Mucosa of descending colon (tissue), 3 donors: ENCODE measurements at regions not wholly inside any gene's neighbourhood (a gene's known extent, or its start where the extent isn't known, plus 50 kb on each side); places are given as distances from the start of the nearest gene placed in this dataset.

Experiments
- ATAC-seq: fragments of 200-7000 bp; cut with Tn5 transposase; one replicate; pipeline ENCODE4 v1.9.1; 2020; ENCODE audit warnings: mild to moderate bottlenecking, moderate library complexity
- DNase-seq, 3 donors: peaks; one replicate each; pipeline ENCODE4 v3.0.0-alpha.2; 2020
- H3K36me3 ChIP-seq: fragments of 200-600 bp; one replicate; pipeline ENCODE4 v1.8.0; 2021; ENCODE audit warnings: low read depth, mild to moderate bottlenecking
- H3K4me1 ChIP-seq: fragments of 200-600 bp; one replicate; pipeline ENCODE4 v1.8.0; 2021; ENCODE audit warnings: low read depth, mild to moderate bottlenecking
- H3K4me3 ChIP-seq: fragments of 200-600 bp; one replicate; pipeline ENCODE4 v1.8.0; 2021; ENCODE audit warnings: mild to moderate bottlenecking
- H3K9me3 ChIP-seq: fragments of 200-600 bp; one replicate; pipeline ENCODE4 v1.8.0; 2021; ENCODE audit warnings: mild to moderate bottlenecking
- intact Hi-C, 2 donors: fragments of 100-400 bp; cut with DNase I in 1 of 2; cut with micrococcal nuclease in 1 of 2; formaldehyde crosslinking; loops; one replicate each; pipeline versions ENCODE4 v1.11.0 to v1.11.1; 2022; cut with DNase I, micrococcal nuclease
- TF ChIP-seq, protein P1 (sequence below): fragments of 200-600 bp; IDR thresholded peaks from one replicate; pipeline ENCODE4 v1.8.0; 2022; ENCODE audit warnings: antibody characterized with exemption, mild to moderate bottlenecking
- donor health status: DM: no; HTN: no; CAD: no; lungs with moderate emphysema.
- donor health status: DM: no; HTN: no; CAD: no.
- donor health status: DM: no; HTN: yes; CAD: no.

DNA sequence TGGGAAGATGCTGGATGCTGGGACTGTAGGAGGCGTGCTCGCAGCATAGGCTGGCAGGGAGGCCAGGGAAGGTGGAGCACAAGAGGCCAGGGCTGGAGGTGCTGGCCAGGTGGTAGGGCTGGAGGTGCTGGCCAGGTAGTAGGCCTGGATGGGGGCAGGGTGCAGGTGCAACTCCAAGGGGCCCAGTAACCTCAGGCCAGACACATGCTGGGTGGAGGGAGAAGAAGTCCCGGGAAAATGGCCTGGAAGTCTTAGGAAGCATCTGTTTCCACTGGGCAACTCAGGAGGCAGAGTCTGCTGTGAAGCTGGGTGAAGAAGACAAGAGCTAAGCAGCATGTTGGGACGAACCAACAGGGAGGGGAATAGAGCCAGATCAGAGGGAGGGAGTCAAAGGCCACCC is 665.2 kb downstream of the BCL11B start:
- TF ChIP-seq, protein P1, sequence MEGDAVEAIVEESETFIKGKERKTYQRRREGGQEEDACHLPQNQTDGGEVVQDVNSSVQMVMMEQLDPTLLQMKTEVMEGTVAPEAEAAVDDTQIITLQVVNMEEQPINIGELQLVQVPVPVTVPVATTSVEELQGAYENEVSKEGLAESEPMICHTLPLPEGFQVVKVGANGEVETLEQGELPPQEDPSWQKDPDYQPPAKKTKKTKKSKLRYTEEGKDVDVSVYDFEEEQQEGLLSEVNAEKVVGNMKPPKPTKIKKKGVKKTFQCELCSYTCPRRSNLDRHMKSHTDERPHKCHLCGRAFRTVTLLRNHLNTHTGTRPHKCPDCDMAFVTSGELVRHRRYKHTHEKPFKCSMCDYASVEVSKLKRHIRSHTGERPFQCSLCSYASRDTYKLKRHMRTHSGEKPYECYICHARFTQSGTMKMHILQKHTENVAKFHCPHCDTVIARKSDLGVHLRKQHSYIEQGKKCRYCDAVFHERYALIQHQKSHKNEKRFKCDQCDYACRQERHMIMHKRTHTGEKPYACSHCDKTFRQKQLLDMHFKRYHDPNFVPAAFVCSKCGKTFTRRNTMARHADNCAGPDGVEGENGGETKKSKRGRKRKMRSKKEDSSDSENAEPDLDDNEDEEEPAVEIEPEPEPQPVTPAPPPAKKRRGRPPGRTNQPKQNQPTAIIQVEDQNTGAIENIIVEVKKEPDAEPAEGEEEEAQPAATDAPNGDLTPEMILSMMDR, result no peak
- H3K4me3 ChIP-seq, result no peak overlapping the region
- no peaks in the 10 kb centered on the region for H3K4me1 ChIP-seq
- intact Hi-C loops, result no loop called here
- no peaks in the 10 kb centered on the region for H3K9me3 ChIP-seq
- no peaks in the 10 kb centered on the region for H3K36me3 ChIP-seq
- DNase-seq, result no peak
- no peak for ATAC-seq

DNA sequence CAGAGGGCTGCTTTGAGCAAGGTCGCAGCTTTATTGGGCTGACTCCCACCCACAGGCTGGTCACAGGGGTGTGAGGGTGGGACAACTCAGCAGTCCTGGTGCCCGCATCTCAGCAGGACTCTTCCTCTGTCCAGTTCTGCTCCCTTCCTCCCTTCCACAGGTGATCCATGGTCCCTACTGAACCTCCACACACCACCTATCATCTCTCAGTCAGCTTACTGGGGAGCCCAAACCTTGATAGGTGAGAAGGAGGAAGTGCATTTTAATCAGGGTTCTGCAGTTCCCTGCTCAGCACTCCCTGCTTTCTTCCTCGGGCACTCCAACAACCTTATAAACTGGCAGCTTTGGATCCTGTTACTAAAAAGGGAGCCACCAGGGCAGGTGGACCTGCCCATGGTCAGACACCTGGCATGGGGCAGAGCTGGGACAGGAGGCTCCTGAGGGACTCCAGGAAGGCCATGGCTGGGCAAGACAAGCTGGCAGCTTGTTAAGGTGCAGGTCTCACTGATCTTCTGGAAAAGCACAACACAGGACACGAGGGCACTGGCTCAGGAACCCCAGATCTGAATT is 664.6 kb downstream of the BCL11B start:
- H3K9me3 ChIP-seq, result no peaks in the 10 kb centered on the region
- TF ChIP-seq, protein P1, result no peak
- no peak overlapping the region for H3K4me3 ChIP-seq
- ATAC-seq, result no peak
- H3K36me3 ChIP-seq, result no peaks in the 10 kb centered on the region
- DNase-seq, result no peak
- intact Hi-C loops, result no loop called here
- H3K4me1 ChIP-seq, result no peaks in the 10 kb centered on the region

DNA sequence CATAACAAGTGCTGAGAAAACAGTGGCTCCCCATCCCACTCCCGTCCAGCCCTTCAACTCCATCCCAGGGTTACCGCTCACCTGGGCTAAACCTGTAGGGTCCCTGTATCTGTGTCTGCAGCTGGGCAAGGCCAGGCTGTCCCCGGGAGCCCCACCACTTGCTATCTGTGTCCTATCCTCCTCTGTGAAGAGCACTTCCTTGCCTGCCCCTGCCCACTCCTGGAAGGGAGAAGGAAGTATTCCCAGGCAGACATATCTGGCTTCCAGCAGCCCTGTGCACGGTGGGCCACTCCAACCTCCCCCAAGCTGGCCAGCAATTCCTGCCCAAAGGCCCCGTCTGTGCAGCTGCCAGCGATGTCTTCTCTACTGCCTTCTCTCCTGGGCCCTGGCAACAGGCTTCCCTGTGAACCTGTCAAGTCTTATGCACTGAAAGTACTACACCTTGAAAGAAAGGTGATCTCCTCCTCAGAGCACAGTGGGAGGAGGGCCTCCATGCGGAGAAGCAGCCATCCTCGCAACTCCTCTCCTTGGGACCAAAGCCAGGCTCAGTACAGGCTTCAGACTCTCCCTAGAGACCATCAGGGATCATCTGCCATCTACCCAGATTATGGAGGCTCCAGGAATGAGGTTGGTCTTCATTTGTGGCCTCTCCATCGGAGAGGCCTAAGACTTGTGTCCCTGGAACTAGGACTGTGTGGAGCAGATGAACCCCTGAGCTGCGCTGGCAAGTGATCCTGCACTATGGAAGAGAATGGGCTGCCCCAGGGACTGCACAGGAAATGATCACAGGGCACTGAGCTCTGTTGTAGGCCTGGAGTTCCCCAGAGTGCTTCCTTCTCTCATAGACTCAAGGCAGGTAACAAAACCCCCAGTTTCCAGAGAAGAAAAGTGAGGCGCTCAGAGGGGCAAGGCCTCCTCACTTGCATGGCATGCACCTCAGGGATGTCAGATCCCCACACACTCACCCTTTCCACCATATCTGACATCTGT is 663.6 kb downstream of the BCL11B start:
- Histone ChIP-seq H3K4me1 (no peaks in the 10 kb centered on the region), H3K4me3 (no peak overlapping the region), H3K9me3 (no peaks in the 10 kb centered on the region), H3K36me3 (no peaks in the 10 kb centered on the region)
- ATAC-seq (no peak), DNase-seq (no peak)
- intact Hi-C loops, result no loop called here
- TF ChIP-seq, protein P1, result no peak

DNA sequence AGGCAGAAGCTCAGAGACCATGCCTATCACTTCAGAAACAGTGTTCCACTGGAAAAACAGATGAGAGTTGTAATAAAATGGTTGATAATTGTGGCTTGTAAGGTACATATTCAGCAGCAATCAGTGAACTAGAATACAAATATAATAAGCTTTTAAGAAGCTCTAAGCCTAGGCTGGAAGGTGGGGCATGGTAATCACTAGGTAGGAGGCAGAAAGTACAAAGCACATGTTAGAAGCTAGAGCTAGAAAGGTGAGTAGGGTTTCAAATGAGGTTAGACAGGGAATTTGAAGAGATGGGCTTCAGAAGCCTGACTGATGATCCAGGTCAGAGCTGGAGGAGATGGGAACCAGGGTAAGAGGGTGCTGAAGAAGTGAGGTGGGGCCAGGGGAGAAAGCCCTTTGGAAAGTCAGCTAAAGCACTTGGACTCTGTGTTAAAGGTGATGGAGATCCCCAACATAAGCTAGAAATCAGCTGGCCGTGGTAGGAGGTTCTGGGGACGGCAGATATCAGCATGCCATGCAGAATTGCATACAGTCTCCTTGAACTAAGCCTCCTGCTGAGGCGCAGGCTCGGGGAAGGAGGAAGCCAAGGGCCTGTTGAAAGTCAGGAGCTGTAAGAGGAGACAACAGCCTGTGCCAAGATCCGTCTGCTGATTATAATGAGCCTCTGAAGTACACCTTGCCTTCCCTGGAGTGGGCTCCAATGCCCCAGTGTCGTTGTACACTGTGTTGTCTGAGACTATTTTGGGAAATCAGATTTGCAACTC is 659.4 kb downstream of the BCL11B start:
- Histone ChIP-seq H3K4me3 (no peak overlapping the region), H3K36me3 (no peaks in the 10 kb centered on the region), H3K4me1 (no peaks in the 10 kb centered on the region), H3K9me3 (no peaks in the 10 kb centered on the region)
- TF ChIP-seq, protein P1, result no peak
- no peak for ATAC-seq
- intact Hi-C loops, result no loop called here
- DNase-seq, result no peak

DNA sequence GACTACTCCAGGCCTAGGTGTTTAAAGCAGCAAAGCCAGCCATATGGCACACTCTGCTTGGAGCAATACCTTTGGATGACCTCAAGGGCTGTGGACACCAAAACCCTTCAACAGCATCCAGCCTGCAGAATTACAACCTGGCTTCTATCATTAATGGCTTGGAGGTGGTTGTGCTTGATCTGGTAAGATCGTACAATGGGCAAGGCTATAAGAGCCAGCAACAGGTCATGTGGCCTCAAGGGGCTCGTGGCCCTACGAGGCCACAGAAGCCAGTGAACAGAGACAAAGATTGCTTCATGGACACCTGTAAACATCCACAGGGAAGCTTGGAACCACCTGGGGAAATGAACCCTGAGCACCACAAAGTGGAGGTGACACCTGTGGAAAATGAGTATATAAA is 657.3 kb downstream of the BCL11B start:
- DNase-seq, result no peak
- intact Hi-C loops, result no loop called here
- TF ChIP-seq, protein P1, result no peak
- no peaks in the 10 kb centered on the region for H3K9me3 ChIP-seq
- H3K36me3 ChIP-seq, result no peaks in the 10 kb centered on the region
- no peak for ATAC-seq
- H3K4me1 ChIP-seq, result no peaks in the 10 kb centered on the region
- H3K4me3 ChIP-seq, result no peak overlapping the region
